SJCRH30 (cell line): ENCODE measurements at regions not wholly inside any gene's neighbourhood (a gene's known extent, or its start where the extent isn't known, plus 50 kb on each side); places are given as distances from the start of the nearest gene placed in this dataset.

Experiments
- DNase-seq, 2 experiments: peaks; one replicate each; pipeline ENCODE4 v3.0.0-alpha.2; 2015 to 2020
- H3K27ac ChIP-seq: fragments of 250-450 bp; sonication (Bioruptor Pico); 2 replicates; pipeline ENCODE4 v1.5.1; 2020; ENCODE audit warnings: mild to moderate bottlenecking, moderate library complexity
- H3K27me3 ChIP-seq: fragments of 250-450 bp; sonication (Bioruptor Pico); 2 replicates; pipeline ENCODE4 v1.5.1; 2020; ENCODE audit warnings: mild to moderate bottlenecking, moderate library complexity
- H3K36me3 ChIP-seq: fragments of 250-450 bp; sonication (Bioruptor Pico); 2 replicates; pipeline ENCODE4 v1.5.1; 2020; ENCODE audit warnings: mild to moderate bottlenecking, moderate library complexity
- H3K4me1 ChIP-seq: fragments of 250-450 bp; sonication (Bioruptor Pico); 2 replicates; pipeline ENCODE4 v1.5.1; 2020; ENCODE audit warnings: mild to moderate bottlenecking, moderate library complexity
- H3K4me3 ChIP-seq: fragments of 250-450 bp; sonication (Bioruptor Pico); 2 replicates; pipeline ENCODE4 v1.5.1; 2020; ENCODE audit warnings: mild to moderate bottlenecking, moderate library complexity
- H3K9me3 ChIP-seq: fragments of 250-450 bp; sonication (Bioruptor Pico); replicated peaks from 2 replicates; pipeline ENCODE4 v1.5.1; 2020; ENCODE audit warnings: mild to moderate bottlenecking, moderate library complexity

- Histone ChIP-seq H3K9me3 (no peaks in the 10 kb centered on the region), H3K27ac (no peak overlapping the region)
Measured at GRCh38 chr10:133003188-133003587, 60.8 kb upstream of the CFAP46 start.

GRCh38 chr10:133002685-133003084, 60.3 kb upstream of the CFAP46 start:
- no peak for DNase-seq
- no peak overlapping the region for H3K4me3 ChIP-seq
- H3K4me1 ChIP-seq = no peaks in the 10 kb centered on the region
- H3K9me3 ChIP-seq = no peaks in the 10 kb centered on the region
- H3K36me3 ChIP-seq = no peaks in the 10 kb centered on the region
- H3K27me3 ChIP-seq = no peaks in the 10 kb centered on the region
- H3K27ac ChIP-seq = no peak overlapping the region

More at GRCh38 chr10:133003188-133003587, 60.8 kb upstream of the CFAP46 start:
- no peak for DNase-seq
- Histone ChIP-seq H3K4me3 (no peak overlapping the region), H3K36me3 (no peaks in the 10 kb centered on the region), H3K27me3 (no peaks in the 10 kb centered on the region), H3K4me1 (no peaks in the 10 kb centered on the region)

- Histone ChIP-seq H3K9me3 (no peaks in the 10 kb centered on the region), H3K36me3 (no peaks in the 10 kb centered on the region), H3K4me1 (no peaks in the 10 kb centered on the region), H3K27ac (no peak overlapping the region), H3K4me3 (no peak overlapping the region), H3K27me3 (no peaks in the 10 kb centered on the region)
- no peak for DNase-seq
Measured at GRCh38 chr10:133001114-133001513, 58.7 kb upstream of the CFAP46 start.

- Histone ChIP-seq H3K27me3 (no peaks in the 10 kb centered on the region), H3K4me1 (no peaks in the 10 kb centered on the region), H3K9me3 (no peaks in the 10 kb centered on the region), H3K36me3 (no peaks in the 10 kb centered on the region), H3K4me3 (no peak overlapping the region), H3K27ac (no peak overlapping the region)
- no peak for DNase-seq
Measured at GRCh38 chr10:133000648-133001047, 58.3 kb upstream of the CFAP46 start.

GRCh38 chr10:132997517-132998265, 55.3 kb upstream of the CFAP46 start:
- Histone ChIP-seq H3K4me1 (no peaks in the 10 kb centered on the region), H3K36me3 (no peaks in the 10 kb centered on the region), H3K27ac (no peak overlapping the region), H3K4me3 (no peak overlapping the region), H3K9me3 (no peaks in the 10 kb centered on the region), H3K27me3 (no peaks in the 10 kb centered on the region)
- no peak for DNase-seq

- Histone ChIP-seq H3K27me3 (no peaks in the 10 kb centered on the region), H3K27ac (no peak overlapping the region), H3K4me1 (no peaks in the 10 kb centered on the region), H3K36me3 (no peaks in the 10 kb centered on the region), H3K4me3 (no peak overlapping the region), H3K9me3 (no peaks in the 10 kb centered on the region)
- DNase-seq = no peak
Measured at GRCh38 chr10:132996603-132997343, 54.4 kb upstream of the CFAP46 start.

- no peak overlapping the region for H3K27ac ChIP-seq
- H3K4me3 ChIP-seq = no peak overlapping the region
- no peaks in the 10 kb centered on the region for H3K4me1 ChIP-seq
- no peaks in the 10 kb centered on the region for H3K9me3 ChIP-seq
- no peaks in the 10 kb centered on the region for H3K27me3 ChIP-seq
- no peaks in the 10 kb centered on the region for H3K36me3 ChIP-seq
- DNase-seq = no peak
Measured at GRCh38 chr10:132995909-132996602, 53.7 kb upstream of the CFAP46 start.

- no peak for DNase-seq
- Histone ChIP-seq H3K4me3 (no peak overlapping the region), H3K27me3 (no peaks in the 10 kb centered on the region), H3K27ac (no peak overlapping the region), H3K4me1 (no peaks in the 10 kb centered on the region), H3K36me3 (no peaks in the 10 kb centered on the region), H3K9me3 (no peaks in the 10 kb centered on the region)
Measured at GRCh38 chr10:132994811-132995210, 52.4 kb upstream of the CFAP46 start.

- no peaks in the 10 kb centered on the region for H3K27me3 ChIP-seq
- no peak overlapping the region for H3K27ac ChIP-seq
- H3K9me3 ChIP-seq = no peaks in the 10 kb centered on the region
- H3K4me3 ChIP-seq = no peak overlapping the region
- DNase-seq = no peak
- H3K36me3 ChIP-seq = no peaks in the 10 kb centered on the region
- no peaks in the 10 kb centered on the region for H3K4me1 ChIP-seq
Measured at GRCh38 chr10:132994185-132994796, 51.9 kb upstream of the CFAP46 start.

GRCh38 chr10:132993271-132994184, 51.2 kb upstream of the CFAP46 start:
- Histone ChIP-seq H3K4me3 (no peak overlapping the region), H3K27ac (no peak overlapping the region), H3K27me3 (no peaks in the 10 kb centered on the region), H3K36me3 (no peaks in the 10 kb centered on the region), H3K4me1 (no peaks in the 10 kb centered on the region), H3K9me3 (no peaks in the 10 kb centered on the region)
- DNase-seq = no peak

- Histone ChIP-seq H3K9me3 (no peaks in the 10 kb centered on the region), H3K27me3 (no peaks in the 10 kb centered on the region), H3K4me1 (no peaks in the 10 kb centered on the region), H3K4me3 (no peak overlapping the region), H3K27ac (no peak overlapping the region), H3K36me3 (no peaks in the 10 kb centered on the region)
- no peak for DNase-seq
Measured at GRCh38 chr10:132992433-132993215, 50.3 kb upstream of the CFAP46 start.
